Kidney capillary endothelial cell (primary cell): ENCODE measurements at regions not wholly inside any gene's neighbourhood (a gene's known extent, or its start where the extent isn't known, plus 50 kb on each side); places are given as distances from the start of the nearest gene placed in this dataset.

Experiments used
- DNase-seq: peaks from one replicate; pipeline ENCODE4 v3.0.0-alpha.2; 2018; ENCODE audit warnings: low spot score

DNA sequence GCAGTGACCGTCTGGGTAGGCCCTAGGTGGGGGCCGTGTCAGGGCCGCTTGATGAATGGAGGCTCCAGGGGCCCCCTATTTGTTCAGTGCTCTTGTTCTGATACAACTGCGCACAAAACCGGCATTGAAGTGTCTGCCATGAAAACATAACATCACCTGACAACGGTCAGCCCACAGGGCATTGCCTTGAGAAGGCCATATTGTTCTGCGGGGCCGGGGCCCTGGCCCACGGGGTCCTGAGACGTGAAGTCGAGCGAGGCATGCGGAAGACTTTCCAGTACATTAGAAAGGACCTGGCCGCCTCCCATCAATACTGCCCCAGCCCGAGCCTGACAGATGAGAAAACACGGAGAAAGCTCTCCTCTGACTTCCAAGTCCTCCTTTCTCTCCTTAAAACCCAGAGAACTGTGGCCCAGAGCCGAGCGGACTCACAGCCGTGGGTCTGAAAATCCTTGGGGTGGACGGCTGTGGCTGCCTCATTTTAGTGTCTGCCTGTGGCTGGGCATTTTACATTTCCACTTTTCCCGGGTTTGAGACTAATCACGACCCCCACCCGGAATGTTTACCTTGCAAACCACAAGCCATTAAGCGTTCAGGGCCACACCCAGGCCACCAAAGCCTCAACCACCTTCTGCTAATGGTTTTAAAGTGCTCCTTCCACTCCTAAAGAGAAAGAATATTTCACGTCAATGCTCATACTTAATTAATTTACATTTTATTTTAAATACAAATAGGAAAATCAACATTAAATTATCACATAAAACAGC is 391.0 kb upstream of the IRX2 start:
- no peak for DNase-seq

GRCh38 chr5:3140117-3140516 is 388.6 kb upstream of the IRX2 start:
- DNase-seq = no peak

- no peak for DNase-seq
Observed at GRCh38 chr5:3139499-3139931, 388.0 kb upstream of the IRX2 start.

GRCh38 chr5:3131161-3131560 is 379.7 kb upstream of the IRX2 start:
- DNase-seq = no peak

DNA sequence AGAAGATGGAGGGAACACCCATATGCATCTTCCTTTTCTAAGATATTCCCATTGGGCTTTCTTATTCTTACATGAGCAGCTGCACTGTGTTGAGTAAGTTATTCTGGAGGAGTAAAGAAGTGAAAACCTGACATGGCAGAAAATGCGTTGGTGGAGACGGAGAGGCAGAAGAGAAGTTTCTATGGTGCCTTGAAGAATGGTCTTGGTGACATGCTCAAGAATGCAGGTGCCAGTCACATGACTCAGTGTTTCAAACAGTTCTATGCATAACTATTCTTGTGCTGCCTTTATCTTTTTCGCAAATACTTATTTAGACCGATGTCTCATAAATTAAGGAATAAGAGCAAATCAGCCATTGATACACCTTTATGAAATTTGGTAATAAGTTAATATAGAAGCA is 377.8 kb upstream of the IRX2 start:
- no peak for DNase-seq

DNA sequence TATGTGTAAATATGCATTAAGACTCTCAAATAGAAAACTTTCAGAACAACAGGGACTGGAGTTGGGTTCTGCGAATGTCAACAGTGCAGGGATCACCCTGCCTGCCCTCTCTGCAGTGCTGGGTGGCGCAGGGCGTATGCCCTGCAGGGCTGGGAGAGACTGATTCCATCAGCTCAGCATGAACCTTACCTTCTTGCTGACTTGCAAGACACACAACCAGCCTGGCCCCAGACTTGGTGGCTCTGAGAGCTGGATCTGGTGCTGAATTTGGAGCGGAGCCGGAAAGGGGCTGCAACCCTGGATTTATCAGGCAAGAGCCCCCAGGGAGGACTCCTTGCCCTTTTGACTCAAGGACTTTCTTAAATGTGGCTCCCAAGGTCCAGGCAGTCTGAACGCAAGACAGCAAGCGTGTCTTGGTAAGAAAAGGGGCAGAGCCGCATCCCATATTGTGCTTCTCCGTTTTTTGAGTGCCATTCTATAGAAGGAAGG is 376.0 kb upstream of the IRX2 start:
- DNase-seq = no peak

GRCh38 chr5:3126639-3127038 is 375.2 kb upstream of the IRX2 start:
- no peak for DNase-seq

GRCh38 chr5:3124410-3124809 is 372.9 kb upstream of the IRX2 start:
- DNase-seq = no peak

DNA sequence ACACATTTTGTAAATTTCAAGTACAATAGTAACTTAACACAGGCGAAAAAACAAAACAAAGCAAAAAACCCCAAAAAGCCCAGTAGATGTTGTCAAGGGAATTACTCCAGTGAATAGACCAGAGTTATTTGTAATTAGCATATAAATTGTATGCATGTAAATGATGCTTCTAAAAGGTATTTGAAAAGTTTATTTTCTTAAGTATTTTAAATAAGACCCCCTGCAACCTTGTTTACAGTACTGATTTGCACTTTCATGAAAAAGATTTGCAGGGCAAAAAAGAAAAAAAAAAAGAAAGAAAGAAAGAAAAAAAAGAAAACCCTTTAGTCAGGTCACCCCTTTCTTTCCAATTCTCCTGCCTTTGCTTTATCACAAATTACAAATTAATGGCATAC is 372.3 kb upstream of the IRX2 start:
- no peak for DNase-seq

GRCh38 chr5:3122985-3123762 is 371.7 kb upstream of the IRX2 start:
- no peak for DNase-seq

- no peak for DNase-seq
Observed at GRCh38 chr5:3122216-3122615, 370.7 kb upstream of the IRX2 start.

- DNase-seq = no peak
Observed at GRCh38 chr5:3121813-3122212, 370.3 kb upstream of the IRX2 start.

- DNase-seq = no peak
Observed at GRCh38 chr5:3120028-3120427, 368.6 kb upstream of the IRX2 start.

GRCh38 chr5:3119435-3119834 is 368.0 kb upstream of the IRX2 start:
- no peak for DNase-seq

GRCh38 chr5:3118340-3118739 is 366.9 kb upstream of the IRX2 start:
- no peak for DNase-seq

- no peak for DNase-seq
Observed at GRCh38 chr5:3116366-3116765, 364.9 kb upstream of the IRX2 start.

DNA sequence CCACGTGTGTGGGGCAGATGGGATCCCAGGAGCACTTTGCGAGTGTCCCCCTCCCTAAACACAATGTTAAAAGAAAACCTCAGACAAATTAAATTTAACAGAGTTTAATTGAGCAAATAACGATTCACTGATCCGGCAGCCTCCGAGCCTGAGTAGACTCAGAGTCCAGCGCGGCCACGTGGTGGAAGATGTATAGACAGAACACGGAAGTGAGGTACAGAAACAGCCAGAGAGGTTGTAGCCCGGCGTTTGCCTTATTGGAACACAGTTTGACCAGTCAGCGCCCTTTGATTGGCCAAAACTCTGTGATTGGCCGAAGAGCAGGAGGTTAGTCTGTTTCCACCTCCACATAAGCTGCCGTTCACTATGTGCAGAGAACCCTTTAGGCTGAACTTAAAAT is 363.0 kb upstream of the IRX2 start:
- no peak for DNase-seq

GRCh38 chr5:3110371-3110770 is 358.9 kb upstream of the IRX2 start:
- DNase-seq = no peak

GRCh38 chr5:3107156-3107611 is 355.7 kb upstream of the IRX2 start:
- no peak for DNase-seq

DNA sequence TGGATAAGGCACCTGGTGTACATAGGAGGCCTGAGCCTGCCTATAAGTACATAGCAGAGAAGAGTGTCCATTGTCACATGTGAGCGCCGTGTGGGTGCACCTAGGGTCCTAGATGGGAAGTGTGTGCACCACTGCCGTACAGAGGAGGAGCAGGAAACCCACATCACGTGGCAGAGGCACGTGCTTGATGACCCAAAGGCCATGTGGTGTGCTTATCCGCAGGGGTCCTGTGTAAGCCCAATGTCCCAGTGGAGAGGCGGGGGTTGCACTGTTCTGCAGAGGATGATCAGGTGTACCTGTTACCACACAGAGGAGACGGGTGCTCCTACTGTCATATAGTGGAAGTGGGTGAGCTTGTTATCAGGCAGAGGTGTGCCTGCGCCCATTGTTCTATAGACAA is 354.1 kb upstream of the IRX2 start:
- no peak for DNase-seq

GRCh38 chr5:3105172-3105571 is 353.7 kb upstream of the IRX2 start:
- DNase-seq = no peak

DNA sequence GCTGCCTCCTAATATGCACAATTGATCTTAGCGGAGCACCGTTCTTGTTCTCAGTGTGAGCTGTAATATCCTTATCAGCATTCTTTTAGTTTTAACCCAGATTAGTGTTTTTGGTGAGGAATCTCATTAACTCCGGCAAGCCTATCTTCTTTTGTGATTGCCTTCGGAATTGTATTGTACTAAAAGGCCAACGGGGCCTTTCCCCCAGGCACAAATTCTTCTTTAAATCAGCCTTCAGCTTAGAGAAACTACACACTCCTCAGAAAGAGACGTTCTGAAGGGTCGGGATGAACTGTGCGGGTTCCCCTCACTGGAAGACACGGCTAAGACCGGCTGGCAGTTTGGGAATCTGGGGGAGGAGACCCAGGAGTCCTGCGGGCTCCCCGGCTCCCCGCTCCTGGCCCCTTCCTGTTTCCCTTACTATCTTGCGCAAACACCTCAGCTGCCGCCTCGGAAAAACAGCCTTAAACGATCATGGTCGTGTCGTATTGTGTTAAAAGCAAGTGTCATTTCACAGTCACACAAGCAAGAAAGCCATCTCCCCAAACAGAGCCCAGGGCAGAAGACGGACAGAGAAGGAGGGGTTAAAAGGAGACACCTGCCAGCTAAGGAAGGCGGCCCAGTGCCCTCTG is 353.1 kb upstream of the IRX2 start:
- DNase-seq = no peak

DNA sequence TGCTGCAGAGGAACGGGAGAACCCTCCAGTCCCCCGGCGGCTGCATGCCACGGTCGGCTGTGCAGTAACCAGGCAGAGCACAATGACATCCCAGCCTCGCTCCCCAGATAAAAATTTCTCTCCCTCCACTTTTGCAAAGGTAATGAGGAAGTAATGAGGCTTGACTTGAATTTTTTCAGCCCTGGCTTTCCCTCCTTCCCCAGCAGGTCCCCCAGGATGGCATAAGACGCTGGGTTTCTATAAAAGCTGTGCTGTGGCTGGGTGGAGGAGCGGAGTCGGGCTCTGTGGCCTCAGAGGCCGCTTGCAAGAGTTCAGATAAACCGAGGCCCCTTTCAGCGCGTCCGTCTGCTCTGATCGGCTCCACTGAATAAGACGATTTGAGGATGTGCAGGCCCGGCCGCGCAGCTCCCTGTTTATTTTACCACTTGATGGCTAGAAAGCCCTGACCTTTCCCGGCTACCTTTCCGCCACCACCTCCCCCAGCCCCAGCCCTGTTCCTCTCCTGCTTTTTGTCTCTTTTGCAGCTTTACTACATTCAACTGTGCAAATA is 351.9 kb upstream of the IRX2 start:
- DNase-seq = no peak
